Brain microvascular endothelial cell (primary cell): ENCODE measurements at regions not wholly inside any gene's neighbourhood (a gene's known extent, or its start where the extent isn't known, plus 50 kb on each side); places are given as distances from the start of the nearest gene placed in this dataset.
"Not testable (repeated sequence)": the region's sequence is repeated elsewhere in the genome, so short reads cannot be mapped to it uniquely, and the experiment has no call there.

Source experiments
- DNase-seq: peaks from one replicate; pipeline ENCODE4 v3.0.0-alpha.2; 2020
- H3K27ac ChIP-seq: fragments of 250-450 bp; sonication (Bioruptor Pico); 2 replicates; pipeline ENCODE4 v1.5.1; 2020; ENCODE audit warnings: mild to moderate bottlenecking, moderate library complexity
- H3K27me3 ChIP-seq: fragments of 250-450 bp; sonication (Bioruptor Pico); replicated peaks from 2 replicates; pipeline ENCODE4 v1.5.1; 2020; ENCODE audit warnings: mild to moderate bottlenecking
- H3K36me3 ChIP-seq: fragments of 250-450 bp; sonication (Bioruptor Pico); replicated peaks from 2 replicates; pipeline ENCODE4 v1.5.1; 2020; ENCODE audit warnings: mild to moderate bottlenecking
- H3K4me3 ChIP-seq: 2 replicates; pipeline ENCODE4 v1.5.1; 2011; ENCODE audit warnings: low read depth, mild to moderate bottlenecking, control low read depth, low read length, moderate library complexity
- CTCF ChIP-seq: IDR thresholded peaks from 2 replicates; pipeline ENCODE4 v1.5.1; 2011; ENCODE audit warnings: low read depth, mild to moderate bottlenecking, moderate library complexity, low read length, control low read depth, inconsistent platforms; ENCODE audit errors: missing control alignments
- in situ Hi-C: cut with HindIII; loops from 2 replicates; pipeline ENCODE4 v1.10.0; 2017; ENCODE audit warnings: low sequenced_read_pairs, low pct_ligation_motif_present

GRCh38 chr7:112668561-112668960, 121.6 kb downstream of the TMEM168 start:
- Histone ChIP-seq H3K27ac (no peak overlapping the region), H3K27me3 (no peaks in the 10 kb centered on the region), H3K36me3 (no peaks in the 10 kb centered on the region), H3K4me3 (no peak overlapping the region)
- no peak for DNase-seq
- in situ Hi-C loops, result no loop called here
- TF ChIP-seq CTCF, result no peak

- Histone ChIP-seq H3K27me3 (no peaks in the 10 kb centered on the region), H3K4me3 (no peak overlapping the region), H3K36me3 (no peaks in the 10 kb centered on the region), H3K27ac (no peak overlapping the region)
- TF ChIP-seq CTCF, result no peak
- no peak for DNase-seq
- in situ Hi-C loops, result no loop called here
Observed at GRCh38 chr7:112669306-112669705, 120.9 kb downstream of the TMEM168 start.

DNA sequence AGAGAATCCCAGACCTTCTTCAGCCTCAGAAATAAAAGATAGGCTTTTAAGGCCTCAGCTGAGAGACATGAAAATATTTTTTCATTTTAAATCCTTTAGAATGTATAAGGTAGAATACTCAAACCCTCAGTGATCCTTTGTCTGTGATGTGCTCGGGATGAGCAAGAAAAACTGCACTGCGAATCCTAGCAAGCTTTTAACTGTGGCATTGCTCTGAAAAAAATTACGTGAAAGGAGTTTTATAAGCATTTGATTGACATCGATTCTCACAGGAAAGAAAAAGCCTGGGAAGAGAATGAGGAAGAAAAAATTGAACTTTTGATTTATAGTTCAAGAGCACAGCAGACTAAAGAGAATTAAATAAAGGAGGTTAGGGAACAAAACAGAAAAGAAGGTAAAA, 120.0 kb downstream of the TMEM168 start:
- Histone ChIP-seq H3K27me3 (no peaks in the 10 kb centered on the region), H3K4me3 (no peak overlapping the region), H3K36me3 (no peaks in the 10 kb centered on the region), H3K27ac (no peak overlapping the region)
- no peak for DNase-seq
- in situ Hi-C loops, result no loop called here
- no peak for TF ChIP-seq CTCF

DNA sequence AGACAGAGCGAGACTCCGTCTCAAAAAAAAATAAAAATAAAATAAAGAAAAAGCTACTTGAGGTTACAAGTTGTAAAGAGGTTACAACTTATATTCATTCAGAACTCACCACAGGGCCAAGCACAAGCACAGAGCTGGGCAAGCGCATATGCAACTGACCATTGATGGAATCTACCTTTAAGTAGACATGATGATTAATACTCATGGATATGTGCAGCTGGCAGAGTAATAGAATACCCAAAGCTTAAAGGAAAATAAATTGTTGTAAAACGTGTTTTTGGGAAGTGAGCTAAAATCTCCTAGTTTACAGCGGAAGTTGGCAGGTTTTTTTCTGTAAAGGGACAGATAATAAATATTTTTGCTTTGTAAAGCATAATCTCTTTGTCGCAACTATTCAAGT, 111.6 kb downstream of the TMEM168 start:
- no peak for TF ChIP-seq CTCF
- H3K27me3 ChIP-seq, result no peaks in the 10 kb centered on the region
- H3K36me3 ChIP-seq, result no peaks in the 10 kb centered on the region
- DNase-seq, result no peak
- in situ Hi-C loops, result no loop called here
- no peak overlapping the region for H3K4me3 ChIP-seq
- H3K27ac ChIP-seq, result no peak overlapping the region

DNA sequence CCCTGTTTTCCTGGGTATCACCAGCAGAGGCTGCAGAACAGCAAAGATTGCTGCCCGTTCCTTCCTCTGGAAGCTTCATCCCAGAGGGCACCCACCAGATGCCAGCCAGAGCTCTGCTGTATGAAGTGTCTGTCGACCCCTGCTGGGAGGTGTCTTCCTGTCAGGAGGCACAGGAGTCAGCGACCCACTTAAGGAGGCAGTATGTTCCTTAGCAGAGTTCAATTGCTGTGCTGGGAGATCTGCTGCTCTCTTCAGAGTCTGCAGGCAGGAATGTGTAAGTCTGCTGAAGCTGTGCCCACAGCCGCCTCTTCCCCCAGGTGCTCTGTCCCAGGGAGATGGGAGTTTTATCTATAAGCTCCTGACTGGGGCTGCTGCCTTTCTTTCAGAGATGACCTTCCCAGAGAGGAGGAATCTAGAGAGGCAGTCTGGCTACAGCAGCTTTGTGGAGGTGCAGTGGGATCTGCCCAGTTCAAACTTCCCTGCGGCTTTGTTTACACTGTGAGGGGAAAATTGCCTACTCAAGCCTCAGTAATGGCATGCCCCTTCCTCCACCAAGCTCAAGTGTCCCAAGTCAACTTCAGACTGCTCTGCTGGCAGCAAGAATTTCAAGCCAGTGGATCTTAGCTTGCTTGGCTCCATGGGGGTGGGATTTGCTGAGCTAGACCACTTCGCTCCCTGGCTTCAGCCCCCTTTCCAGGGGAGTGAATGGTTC, 100.6 kb downstream of the TMEM168 start:
- in situ Hi-C loops, result not testable (repeated sequence)

GRCh38 chr7:112692333-112692732, 97.9 kb downstream of the TMEM168 start:
- in situ Hi-C loops, result no loop called here
- no peak for DNase-seq

More for the DNA sequence above, 100.6 kb downstream of the TMEM168 start:
- DNase-seq, H3K4me3 ChIP-seq, H3K27ac ChIP-seq, H3K36me3 ChIP-seq, H3K27me3 ChIP-seq: not testable (repeated sequence)

GRCh38 chr7:112697211-112697610, 93.0 kb downstream of the TMEM168 start:
- H3K27ac ChIP-seq, H3K36me3 ChIP-seq, DNase-seq, in situ Hi-C loops, H3K4me3 ChIP-seq, H3K27me3 ChIP-seq: not testable (repeated sequence)

More at GRCh38 chr7:112692333-112692732, 97.9 kb downstream of the TMEM168 start:
- TF ChIP-seq CTCF, result no peak
- no peak overlapping the region for H3K4me3 ChIP-seq
- H3K36me3 ChIP-seq, result no peaks in the 10 kb centered on the region
- no peak overlapping the region for H3K27ac ChIP-seq
- no peaks in the 10 kb centered on the region for H3K27me3 ChIP-seq
